Testis (tissue), 2 donors: ENCODE measurements at regions not wholly inside any gene's neighbourhood (a gene's known extent, or its start where the extent isn't known, plus 50 kb on each side); places are given as distances from the start of the nearest gene placed in this dataset.

Source experiments
- DNase-seq: peaks from one replicate; pipeline ENCODE4 v3.0.0-alpha.2; 2019
- H3K27ac ChIP-seq, 2 donors: fragments of 200-600 bp; sonication (generic); one replicate each; pipeline ENCODE4 v1.5.1; 2019
- H3K27me3 ChIP-seq: fragments of 200-600 bp; sonication (generic); one replicate; pipeline ENCODE4 v1.5.1; 2019
- H3K36me3 ChIP-seq: fragments of 200-600 bp; sonication (generic); one replicate; pipeline ENCODE4 v1.5.1; 2017; ENCODE audit warnings: low read depth; ENCODE audit errors: missing control alignments
- H3K4me1 ChIP-seq: fragments of 200-600 bp; sonication (generic); one replicate; pipeline ENCODE4 v1.5.1; 2019
- H3K4me3 ChIP-seq, 2 donors: fragments of 200-600 bp; sonication (generic); one replicate each; pipeline ENCODE4 v1.5.1; 2017 to 2019
- H3K9me3 ChIP-seq: fragments of 200-600 bp; sonication (generic); one replicate; pipeline ENCODE4 v1.5.1; 2017
- CTCF ChIP-seq, 3 experiments: fragments of 450-650 bp in 2 of 3; fragments of 200-600 bp in 1 of 3; sonication (generic) in 1 of 3; IDR thresholded peaks; one replicate each; pipeline ENCODE4 v1.5.1; 2016 to 2019; ENCODE audit warnings: antibody characterized with exemption in 3 of 3, mild to moderate bottlenecking in 2 of 3, moderate library complexity in 1 of 3
- POLR2A ChIP-seq: fragments of 450-650 bp; IDR thresholded peaks from one replicate; pipeline ENCODE4 v1.6.1; 2017; ENCODE audit warnings: antibody characterized with exemption, mild to moderate bottlenecking, moderate library complexity
- WGBS, 2 donors: methylation state at CpG; one replicate each; pipeline ENCODE4 v1.1.5; 2018; 5-methylcytosine and 5-hydroxymethylcytosine counted together
- intact Hi-C: fragments of 100-400 bp; cut with DNase I; formaldehyde crosslinking; loops from one replicate; pipeline ENCODE4 v1.15.1; 2023; ENCODE audit warnings: low total_unique reads

DNA sequence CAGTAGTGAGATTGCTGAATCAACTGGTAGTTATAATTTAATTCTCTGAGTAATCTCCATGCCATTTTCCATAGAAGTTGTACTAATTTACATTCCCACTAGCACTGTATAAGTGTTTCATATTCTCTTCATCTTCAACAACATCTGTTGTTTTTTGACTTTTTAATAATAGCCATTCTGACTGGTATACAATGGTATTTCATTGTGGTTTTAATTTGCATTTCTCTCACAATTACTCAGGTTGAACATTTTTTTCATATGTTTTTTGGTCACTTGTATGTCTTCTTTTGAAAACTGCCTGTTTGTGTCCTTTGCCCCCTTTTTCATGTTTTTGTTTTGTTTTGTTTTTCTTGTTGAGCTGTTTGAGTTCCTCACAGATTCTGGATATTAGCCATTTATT is 880.2 kb downstream of the RAPGEF2 start:
- intact Hi-C loops: no loop called here
- H3K4me3 ChIP-seq: no peak overlapping the region
- H3K27me3 ChIP-seq: no peaks in the 10 kb centered on the region
- TF ChIP-seq POLR2A (no peak), CTCF (IDR thresholded peaks at IDR 0.05) (no peak)
- H3K9me3 ChIP-seq: no peaks in the 10 kb centered on the region
- no peaks in the 10 kb centered on the region for H3K36me3 ChIP-seq
- no peak for DNase-seq
- H3K4me1 ChIP-seq: no peaks in the 10 kb centered on the region
- H3K27ac ChIP-seq: no peak overlapping the region

GRCh38 chr4:160009656-160010493 is 907.0 kb downstream of the RAPGEF2 start:
- H3K27ac ChIP-seq: peak overlapping the region in 1 of 2 donors; percentile 65
- H3K4me1 ChIP-seq: peaks cover 7% of the 10 kb centered on the region
- no peaks in the 10 kb centered on the region for H3K27me3 ChIP-seq
- H3K36me3 ChIP-seq: no peaks in the 10 kb centered on the region
- TF ChIP-seq CTCF (IDR thresholded peaks at IDR 0.05): no peak
- TF ChIP-seq POLR2A: no peak
- H3K4me3 ChIP-seq: no peak overlapping the region
- peak; percentile 43 for DNase-seq
- no peaks in the 10 kb centered on the region for H3K9me3 ChIP-seq
- 17 to 55% methylated on average over 1 of the region's 1 CpG for WGBS, 2 donors
- intact Hi-C loops: no loop called here

GRCh38 chr4:160019936-160020335 is 917.1 kb downstream of the RAPGEF2 start:
- intact Hi-C loops: no loop called here
- Histone ChIP-seq H3K4me1 (no peaks in the 10 kb centered on the region), H3K4me3 (no peak overlapping the region), H3K9me3 (no peaks in the 10 kb centered on the region), H3K27me3 (no peaks in the 10 kb centered on the region), H3K36me3 (no peaks in the 10 kb centered on the region), H3K27ac (no peak overlapping the region)
- WGBS, 2 donors: 77 to 85% methylated on average over 2 of the region's 2 CpGs
- TF ChIP-seq CTCF (IDR thresholded peaks at IDR 0.05) (no peak), POLR2A (no peak)
- no peak for DNase-seq

DNA sequence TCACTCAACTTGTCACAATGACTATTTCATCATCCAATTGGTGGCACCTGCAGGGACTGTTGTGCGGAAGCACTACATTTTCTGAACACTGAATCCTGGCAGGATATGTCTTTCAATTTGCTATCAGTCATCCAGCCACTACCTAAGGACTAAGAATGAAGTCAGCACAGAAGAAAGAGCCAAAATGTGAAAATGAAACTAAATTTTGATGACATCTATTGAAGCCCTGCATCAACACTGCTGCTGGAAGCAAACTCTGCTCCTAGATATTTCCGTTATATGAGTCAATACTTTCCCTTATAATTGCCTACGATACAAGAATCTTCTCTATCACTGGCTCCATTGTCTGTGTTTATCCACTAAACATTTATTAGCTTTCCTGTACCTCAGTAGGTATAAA is 917.9 kb downstream of the RAPGEF2 start:
- no peaks in the 10 kb centered on the region for H3K27me3 ChIP-seq
- no peak for DNase-seq
- no peak overlapping the region for H3K27ac ChIP-seq
- H3K36me3 ChIP-seq: no peaks in the 10 kb centered on the region
- H3K4me3 ChIP-seq: no peak overlapping the region
- 96% methylated on average over 3 of the region's 3 CpGs for whole genome bisulfite sequencing, 2 donors
- H3K9me3 ChIP-seq: no peaks in the 10 kb centered on the region
- intact Hi-C loops: no loop called here
- TF ChIP-seq CTCF (IDR thresholded peaks at IDR 0.05) (no peak), POLR2A (no peak)
- no peaks in the 10 kb centered on the region for H3K4me1 ChIP-seq

- no peaks in the 10 kb centered on the region for H3K9me3 ChIP-seq
- H3K27ac ChIP-seq: no peak overlapping the region
- no peak for TF ChIP-seq POLR2A
- no peaks in the 10 kb centered on the region for H3K27me3 ChIP-seq
- WGBS, 2 donors: 95% methylated on average over 1 of the region's 1 CpG
- no peaks in the 10 kb centered on the region for H3K4me1 ChIP-seq
- no peak overlapping the region for H3K4me3 ChIP-seq
- DNase-seq: no peak
- intact Hi-C loops: no loop called here
- H3K36me3 ChIP-seq: no peaks in the 10 kb centered on the region
Measured at GRCh38 chr4:160021870-160022269, 919.0 kb downstream of the RAPGEF2 start.
